PC-9 (cell line): ENCODE measurements at regions not wholly inside any gene's neighbourhood (a gene's known extent, or its start where the extent isn't known, plus 50 kb on each side); places are given as distances from the start of the nearest gene placed in this dataset.

Experiments used
- BruUV-seq: library from RNA; stranded (reverse); fragments of 400-500 nt; replicated peaks from 2 replicates; lab custom pipeline; 2021; lab: Mats Ljungman, UMichigan
- CTCF ChIA-PET: fragments of 300-600 bp; sonication (Branson Sonifier 250); formaldehyde crosslinking; loops from one replicate; lab custom pipeline; 2022; ENCODE audit warnings: antibody characterized with exemption; lab: Charles Lee
- POLR2A ChIA-PET: fragments of 300-600 bp; sonication (Branson Sonifier 250); formaldehyde crosslinking; loops from one replicate; lab custom pipeline; 2022; ENCODE audit warnings: antibody characterized with exemption; ENCODE audit not compliant: unreplicated experiment; lab: Charles Lee
- DNase-seq, 2 experiments: peaks; one replicate each; pipeline versions ENCODE4 v3.0.0 to v3.0.0-alpha.2; 2015 to 2022; ENCODE audit warnings: mixed read lengths in 1 of 2
- H2AFZ ChIP-seq: fragments of 200-600 bp; sonication (generic); 2 replicates; pipeline ENCODE4 v1.8.1; 2017; ENCODE audit warnings: antibody characterized with exemption
- H3F3A ChIP-seq: fragments of 200-600 bp; sonication (generic); 2 replicates; pipeline ENCODE4 v1.8.1; 2017; ENCODE audit warnings: antibody characterized with exemption, mild to moderate bottlenecking, low read depth; ENCODE audit not compliant: insufficient read depth
- H3K27ac ChIP-seq: fragments of 200-600 bp; sonication (generic); 2 replicates; pipeline ENCODE4 v1.6.1; 2016; ENCODE audit warnings: mixed run types
- H3K27me3 ChIP-seq: fragments of 200-600 bp; sonication (generic); 2 replicates; pipeline ENCODE4 v1.6.1; 2016; ENCODE audit warnings: low read depth, mixed run types; ENCODE audit not compliant: insufficient read depth
- H3K36me3 ChIP-seq: fragments of 200-600 bp; sonication (generic); 2 replicates; pipeline ENCODE4 v1.6.1; 2016; ENCODE audit warnings: low read depth, mixed run types
- H3K4me1 ChIP-seq: fragments of 200-600 bp; sonication (generic); replicated peaks from 2 replicates; pipeline ENCODE4 v1.6.1; 2016; ENCODE audit warnings: mixed run types; ENCODE audit not compliant: insufficient read depth
- H3K4me2 ChIP-seq: fragments of 200-600 bp; sonication (generic); 2 replicates; pipeline ENCODE4 v1.6.1; 2017; ENCODE audit warnings: mixed run types
- H3K4me3 ChIP-seq: fragments of 200-600 bp; sonication (generic); 2 replicates; pipeline ENCODE4 v1.6.1; 2016; ENCODE audit warnings: mixed run types
- H3K79me2 ChIP-seq: fragments of 200-600 bp; sonication (generic); 2 replicates; pipeline ENCODE4 v1.6.1; 2017; ENCODE audit warnings: low read depth, mixed run types
- H3K9me2 ChIP-seq: fragments of 200-600 bp; sonication (generic); 2 replicates; pipeline ENCODE4 v1.8.1; 2017; ENCODE audit warnings: mild to moderate bottlenecking; ENCODE audit not compliant: insufficient read depth
- H3K9me3 ChIP-seq: fragments of 200-600 bp; sonication (generic); 2 replicates; pipeline ENCODE4 v1.8.1; 2016; ENCODE audit warnings: low read depth; ENCODE audit not compliant: insufficient read depth
- H4K20me1 ChIP-seq: fragments of 200-600 bp; sonication (generic); 2 replicates; pipeline ENCODE4 v1.8.1; 2017; ENCODE audit not compliant: insufficient read depth
- CTCF ChIP-seq: fragments of 200-600 bp; sonication (generic); conservative IDR thresholded peaks from 2 replicates; pipeline ENCODE4 v1.6.1; 2017; ENCODE audit warnings: mixed run types, antibody characterized with exemption, mild to moderate bottlenecking, moderate library complexity
- EZH2 ChIP-seq: fragments of 200-600 bp; sonication (generic); IDR thresholded peaks from 2 replicates; pipeline ENCODE4 v1.8.0; 2017; ENCODE audit warnings: antibody characterized with exemption, low read depth
- intact Hi-C: fragments of 100-400 bp; cut with micrococcal nuclease; formaldehyde crosslinking; loops from one replicate; pipeline ENCODE4 v1.10.0; 2022; ENCODE audit not compliant: unreplicated experiment

GRCh38 chr5:88108490-88109279 lies 160.0 kb downstream of the TMEM161B start:
- ChIA-PET POLR2A (no interaction called here), CTCF (no interaction called here)
- Histone ChIP-seq H3K27me3 (no peaks in the 10 kb centered on the region), H3K4me2 (no peak overlapping the region), H3K4me3 (no peak overlapping the region), H3K79me2 (no peaks in the 10 kb centered on the region), H3K36me3 (no peaks in the 10 kb centered on the region), H2AFZ (peak overlapping the region; percentile 58; the same call in 1 of the 2 replicates), H4K20me1 (no peaks in the 10 kb centered on the region), H3K4me1 (no peaks in the 10 kb centered on the region), H3F3A (no peaks in the 10 kb centered on the region; the same call in 1 of the 2 replicates), H3K9me3 (no peaks in the 10 kb centered on the region), H3K9me2 (no peaks in the 10 kb centered on the region), H3K27ac (no peak overlapping the region)
- DNase-seq = no peak
- no peak for TF ChIP-seq EZH2
- TF ChIP-seq CTCF = no peak
- no TSS peak for BruUV-seq
- intact Hi-C loops = no loop called here

GRCh38 chr5:88094906-88095496 lies 173.6 kb downstream of the TMEM161B start:
- ChIA-PET POLR2A (no interaction called here), CTCF (no interaction called here)
- DNase-seq = no peak
- TF ChIP-seq CTCF = no peak
- no peaks in the 10 kb centered on the region for H3K9me3 ChIP-seq
- no peak overlapping the region for H2AFZ ChIP-seq
- no peaks in the 10 kb centered on the region for H3K36me3 ChIP-seq
- H3K4me3 ChIP-seq = no peak overlapping the region
- H3K4me2 ChIP-seq = no peak overlapping the region
- H3K27me3 ChIP-seq = no peaks in the 10 kb centered on the region
- peaks cover 12% of the 10 kb centered on the region for H3K4me1 ChIP-seq
- no peaks in the 10 kb centered on the region for H4K20me1 ChIP-seq
- H3K27ac ChIP-seq = no peak overlapping the region
- intact Hi-C loops = no loop called here
- no peaks in the 10 kb centered on the region for H3K79me2 ChIP-seq
- no peaks in the 10 kb centered on the region for H3K9me2 ChIP-seq
- no peaks in the 10 kb centered on the region for H3F3A ChIP-seq
- no TSS peak for BruUV-seq

- Histone ChIP-seq H3K4me2 (no peak overlapping the region), H3K4me1 (peaks cover 12% of the 10 kb centered on the region), H2AFZ (no peak overlapping the region), H3F3A (no peaks in the 10 kb centered on the region), H4K20me1 (no peaks in the 10 kb centered on the region), H3K4me3 (no peak overlapping the region), H3K79me2 (no peaks in the 10 kb centered on the region), H3K36me3 (no peaks in the 10 kb centered on the region), H3K9me3 (no peaks in the 10 kb centered on the region), H3K27me3 (no peaks in the 10 kb centered on the region), H3K9me2 (no peaks in the 10 kb centered on the region), H3K27ac (no peak overlapping the region)
- TF ChIP-seq CTCF (no peak), EZH2 (no peak)
- POLR2A ChIA-PET = no interaction called here
- CTCF ChIA-PET = no interaction called here
- intact Hi-C loops = no loop called here
- no peak for DNase-seq
- no TSS peak for BruUV-seq
These were observed 174.2 kb downstream of the TMEM161B start for GRCh38 chr5:88094403-88094802.
